Smooth muscle cell (in vitro differentiated cells): ENCODE measurements at regions not wholly inside any gene's neighbourhood (a gene's known extent, or its start where the extent isn't known, plus 50 kb on each side); places are given as distances from the start of the nearest gene placed in this dataset.

Experiments
- DNase-seq: peaks from one replicate; lab custom pipeline; 2025; ENCODE audit not compliant: unreplicated experiment; lab: John Stamatoyannopoulos, UW
- H2AFZ ChIP-seq: fragments of 200-600 bp; sonication (generic); 2 replicates; pipeline ENCODE4 v1.6.0; 2016; ENCODE audit warnings: antibody characterized with exemption, low read depth, mild to moderate bottlenecking
- H3F3A ChIP-seq: fragments of 200-600 bp; sonication (generic); 2 replicates; pipeline ENCODE4 v1.6.0; 2017; ENCODE audit warnings: antibody characterized with exemption, low read depth
- H3K27ac ChIP-seq: fragments of 200-600 bp; sonication (generic); 2 replicates; pipeline ENCODE4 v1.5.1; 2016; ENCODE audit warnings: low read depth, mild to moderate bottlenecking
- H3K27me3 ChIP-seq: fragments of 200-600 bp; sonication (generic); 2 replicates; pipeline ENCODE4 v1.6.1; 2016; ENCODE audit warnings: low read depth, mild to moderate bottlenecking
- H3K36me3 ChIP-seq: fragments of 200-600 bp; sonication (generic); 2 replicates; pipeline ENCODE4 v1.5.1; 2016; ENCODE audit warnings: low read depth
- H3K4me1 ChIP-seq: fragments of 200-600 bp; sonication (generic); 2 replicates; pipeline ENCODE4 v1.5.1; 2016; ENCODE audit warnings: low read depth
- H3K4me2 ChIP-seq: fragments of 200-600 bp; sonication (generic); 2 replicates; pipeline ENCODE4 v1.6.0; 2016; ENCODE audit warnings: mild to moderate bottlenecking
- H3K4me3 ChIP-seq: fragments of 200-600 bp; sonication (generic); 2 replicates; pipeline ENCODE4 v1.5.1; 2016; ENCODE audit warnings: mild to moderate bottlenecking
- H3K79me2 ChIP-seq: fragments of 200-600 bp; sonication (generic); 2 replicates; pipeline ENCODE4 v1.6.0; 2016; ENCODE audit warnings: low read depth, mild to moderate bottlenecking
- H3K9ac ChIP-seq: fragments of 200-600 bp; sonication (generic); 2 replicates; pipeline ENCODE4 v1.6.0; 2016; ENCODE audit warnings: low read depth
- H3K9me3 ChIP-seq: fragments of 200-600 bp; sonication (generic); replicated peaks from 2 replicates; pipeline ENCODE4 v1.5.1; 2016; ENCODE audit warnings: low read depth
- H4K20me1 ChIP-seq: fragments of 200-600 bp; sonication (generic); 2 replicates; pipeline ENCODE4 v1.6.0; 2016; ENCODE audit warnings: low read depth
- WGBS: methylation state at CpG from one replicate; pipeline ENCODE4 v1.1.7; 2016; ENCODE audit warnings: low lambda C conversion rate; 5-methylcytosine and 5-hydroxymethylcytosine counted together
- TF ChIP-seq, protein P1 (sequence below): fragments of 200-600 bp; sonication (generic); IDR thresholded peaks from 2 replicates; pipeline ENCODE4 v1.5.1; 2017; ENCODE audit warnings: borderline replicate concordance, mild to moderate bottlenecking, antibody characterized with exemption; ENCODE audit not compliant: insufficient read depth, poor library complexity, severe bottlenecking

DNA sequence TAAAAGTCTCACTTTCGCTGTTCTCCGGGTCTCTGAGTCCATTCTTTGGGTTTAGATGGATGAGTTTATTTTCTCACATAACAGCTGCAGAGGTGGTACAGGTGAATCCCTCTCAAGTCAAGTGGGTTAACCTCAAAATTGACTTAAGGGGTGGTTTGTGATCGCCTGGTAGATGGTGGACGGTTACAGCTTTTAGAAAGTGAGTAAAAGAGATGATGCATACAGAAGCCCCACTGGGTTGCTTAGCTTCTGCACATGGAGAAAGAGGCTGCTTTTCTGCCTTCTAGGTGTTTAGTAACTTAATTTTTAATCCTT, 146.7 kb downstream of the TRIM27 start:
- H4K20me1 ChIP-seq = no peaks in the 10 kb centered on the region
- H3K9me3 ChIP-seq = no peaks in the 10 kb centered on the region
- H2AFZ ChIP-seq = peak overlapping the region; percentile 47
- no peak overlapping the region for H3K27ac ChIP-seq
- DNase-seq = no peak
- H3K79me2 ChIP-seq = no peaks in the 10 kb centered on the region
- H3K4me3 ChIP-seq = peak overlapping the region; percentile 39
- peaks cover 26% of the 10 kb centered on the region for H3K4me1 ChIP-seq
- WGBS = 5% methylated on average over 4 of the region's 4 CpGs
- H3K4me2 ChIP-seq = peak overlapping the region; percentile 80
- peaks cover 96% of the 10 kb centered on the region for H3K27me3 ChIP-seq
- peaks cover 24% of the 10 kb centered on the region for H3F3A ChIP-seq
- TF ChIP-seq, protein P1, sequence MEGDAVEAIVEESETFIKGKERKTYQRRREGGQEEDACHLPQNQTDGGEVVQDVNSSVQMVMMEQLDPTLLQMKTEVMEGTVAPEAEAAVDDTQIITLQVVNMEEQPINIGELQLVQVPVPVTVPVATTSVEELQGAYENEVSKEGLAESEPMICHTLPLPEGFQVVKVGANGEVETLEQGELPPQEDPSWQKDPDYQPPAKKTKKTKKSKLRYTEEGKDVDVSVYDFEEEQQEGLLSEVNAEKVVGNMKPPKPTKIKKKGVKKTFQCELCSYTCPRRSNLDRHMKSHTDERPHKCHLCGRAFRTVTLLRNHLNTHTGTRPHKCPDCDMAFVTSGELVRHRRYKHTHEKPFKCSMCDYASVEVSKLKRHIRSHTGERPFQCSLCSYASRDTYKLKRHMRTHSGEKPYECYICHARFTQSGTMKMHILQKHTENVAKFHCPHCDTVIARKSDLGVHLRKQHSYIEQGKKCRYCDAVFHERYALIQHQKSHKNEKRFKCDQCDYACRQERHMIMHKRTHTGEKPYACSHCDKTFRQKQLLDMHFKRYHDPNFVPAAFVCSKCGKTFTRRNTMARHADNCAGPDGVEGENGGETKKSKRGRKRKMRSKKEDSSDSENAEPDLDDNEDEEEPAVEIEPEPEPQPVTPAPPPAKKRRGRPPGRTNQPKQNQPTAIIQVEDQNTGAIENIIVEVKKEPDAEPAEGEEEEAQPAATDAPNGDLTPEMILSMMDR = no peak
- H3K9ac ChIP-seq = no peak overlapping the region
- H3K36me3 ChIP-seq = no peaks in the 10 kb centered on the region

DNA sequence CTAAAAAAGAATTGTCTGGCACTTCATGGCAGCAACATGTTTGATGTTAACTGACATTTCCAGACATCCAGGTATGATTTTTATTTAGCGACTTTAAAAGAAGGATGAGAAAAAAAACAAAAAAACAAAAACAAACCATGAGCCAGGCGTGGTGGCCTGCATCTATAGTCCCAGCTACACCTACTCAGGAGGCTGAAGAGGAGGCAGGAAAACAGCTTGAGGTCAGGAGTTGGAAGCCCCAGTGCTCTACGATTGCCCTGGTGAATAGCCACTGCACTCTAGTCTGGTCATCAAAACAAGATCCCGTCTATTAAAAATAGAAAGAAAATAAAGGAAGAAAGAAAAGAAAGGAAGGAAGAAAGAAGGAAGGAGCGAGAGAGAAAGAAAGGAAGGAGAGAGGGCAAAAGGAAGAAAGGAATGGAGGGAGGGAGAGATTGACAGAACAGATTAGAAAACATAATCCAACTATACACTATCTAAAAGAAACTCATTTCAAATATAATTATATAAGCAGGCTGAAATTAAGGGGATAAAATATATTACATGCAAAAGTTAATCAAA, 141.6 kb downstream of the TRIM27 start:
- Histone ChIP-seq H3K4me3 (no peak overlapping the region), H3K9ac (no peak overlapping the region), H4K20me1 (no peaks in the 10 kb centered on the region), H3K4me1 (peaks cover 3% of the 10 kb centered on the region), H3K27me3 (peaks cover 94% of the 10 kb centered on the region), H3K9me3 (no peaks in the 10 kb centered on the region), H3K36me3 (no peaks in the 10 kb centered on the region), H3K27ac (no peak overlapping the region), H3K79me2 (no peaks in the 10 kb centered on the region), H3K4me2 (peak overlapping the region; percentile 65), H3F3A (peaks cover 6% of the 10 kb centered on the region), H2AFZ (peak overlapping the region; percentile 43)
- 58% methylated on average over 5 of the region's 5 CpGs for WGBS
- no peak for DNase-seq
- TF ChIP-seq, protein P1 = no peak

DNA sequence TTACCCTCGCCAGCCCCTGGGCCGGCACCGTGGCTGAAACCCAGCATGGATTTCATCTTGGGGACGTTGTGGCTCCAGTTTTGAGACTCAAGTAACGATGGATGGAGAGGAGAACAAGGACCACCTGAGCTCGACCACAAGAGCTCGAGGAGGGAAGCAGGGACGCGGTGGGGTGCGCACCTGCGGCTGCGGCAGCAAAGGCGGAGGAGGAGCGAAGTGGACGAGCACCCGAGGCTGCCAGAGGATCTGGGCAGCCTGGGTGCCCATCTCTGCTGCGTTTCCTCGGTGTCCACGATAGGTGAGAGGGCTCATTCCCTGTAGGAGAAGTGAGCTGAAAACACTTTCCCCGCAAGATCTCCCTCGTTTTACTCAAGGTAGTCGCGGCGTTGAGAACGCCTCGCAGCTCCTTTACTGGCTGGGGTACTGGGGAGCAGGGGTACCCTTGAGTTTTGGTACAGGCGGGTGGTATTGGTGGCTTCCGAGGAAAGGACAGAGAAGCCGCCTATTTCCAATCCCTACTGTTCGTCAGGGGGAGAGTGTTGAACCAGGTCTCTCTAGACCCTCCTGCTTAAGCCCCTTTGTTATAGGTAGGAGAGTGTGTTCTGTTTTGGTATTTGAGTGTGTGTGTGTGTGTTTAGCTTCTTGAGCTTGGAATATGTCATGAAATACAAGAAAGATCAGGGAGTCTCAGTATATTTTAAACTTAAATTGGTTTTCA, 137.7 kb downstream of the TRIM27 start:
- Histone ChIP-seq H3K36me3 (no peaks in the 10 kb centered on the region), H3K27ac (no peak overlapping the region), H3K4me3 (no peak overlapping the region), H4K20me1 (no peaks in the 10 kb centered on the region), H3K9me3 (no peaks in the 10 kb centered on the region), H2AFZ (no peak overlapping the region), H3K79me2 (no peaks in the 10 kb centered on the region), H3K9ac (no peak overlapping the region), H3K4me1 (peaks cover 3% of the 10 kb centered on the region), H3K4me2 (no peak overlapping the region), H3K27me3 (peaks cover 91% of the 10 kb centered on the region), H3F3A (no peaks in the 10 kb centered on the region)
- DNase-seq = no peak
- TF ChIP-seq, protein P1 = no peak
- 12% methylated on average over 29 of the region's 30 CpGs for WGBS
